ENCODE measurements at regions not wholly inside any gene's neighbourhood (a gene's known extent, or its start where the extent isn't known, plus 50 kb on each side); places are given as distances from the start of the nearest gene placed in this dataset.
"Not testable (repeated sequence)": the region's sequence is repeated elsewhere in the genome, so short reads cannot be mapped to it uniquely, and the experiment has no call there.

DNA sequence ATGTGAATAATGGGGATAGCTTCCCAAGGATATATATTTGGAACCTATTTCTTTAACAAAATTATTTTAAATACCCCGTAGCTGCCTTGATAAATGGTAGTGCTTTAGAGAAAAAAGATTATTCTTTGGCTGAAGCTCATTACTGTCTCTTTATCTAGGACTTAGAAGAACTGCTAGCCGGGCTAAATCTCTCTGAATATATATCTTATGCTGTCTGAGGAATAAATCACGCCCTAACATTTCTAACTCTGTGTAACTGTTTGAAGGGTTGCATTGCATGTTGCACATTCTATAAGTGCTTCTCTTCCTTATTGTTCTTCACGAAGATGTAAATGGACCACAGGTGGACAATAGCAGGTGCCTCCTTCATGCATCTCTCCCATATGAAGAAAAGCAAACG, 585.0 kb upstream of the ZP4 start:
- DNase-seq (ENCODE audit: low read depth in 3 of 3, low spot score in 1 of 3), result no peak

DNA sequence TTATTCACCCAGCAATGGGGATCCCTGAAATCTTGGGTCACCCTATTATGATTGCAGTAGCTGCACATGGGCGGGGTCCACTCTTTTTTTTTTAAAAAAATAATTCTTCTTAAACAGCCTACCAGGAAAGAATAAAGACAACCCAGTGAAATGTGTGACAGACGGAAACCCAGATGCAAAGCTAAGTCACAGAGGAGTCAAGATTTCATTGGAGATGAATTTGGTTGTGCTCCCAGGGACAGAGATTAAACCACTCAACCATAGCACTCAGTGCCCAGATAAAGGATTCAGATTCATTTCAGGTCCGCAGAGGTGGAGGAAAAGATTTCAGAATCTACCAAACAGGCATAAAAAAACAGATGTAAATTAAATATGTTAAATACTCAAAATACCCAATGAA, 583.5 kb upstream of the ZP4 start:
- no peak for DNase-seq (ENCODE audit: low read depth in 3 of 3, low spot score in 1 of 3)

DNA sequence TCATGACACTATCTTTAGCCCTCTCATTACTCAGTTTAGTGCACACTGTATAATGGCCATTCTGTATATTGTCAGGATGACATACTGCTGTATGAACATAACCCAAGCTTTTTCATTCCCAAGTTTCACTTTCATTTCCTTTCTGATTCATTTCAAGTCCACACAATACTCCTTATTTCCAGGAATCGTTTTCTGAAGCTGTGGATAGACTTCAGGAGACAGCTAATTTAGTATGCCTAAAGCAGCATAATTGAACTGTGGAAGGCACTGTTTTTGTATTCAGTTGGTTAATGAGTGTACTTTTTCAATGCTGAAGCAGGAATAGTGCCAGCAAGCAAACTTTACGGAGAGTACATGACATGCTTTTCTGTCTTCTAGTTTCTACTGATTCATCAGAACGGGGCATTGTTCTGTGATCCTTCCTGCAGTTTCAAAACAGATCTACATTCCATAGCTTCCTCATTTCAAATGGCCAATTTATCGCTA, 578.5 kb upstream of the ZP4 start:
- DNase-seq (ENCODE audit: low read depth in 3 of 3, low spot score in 1 of 3), result no peak

DNA sequence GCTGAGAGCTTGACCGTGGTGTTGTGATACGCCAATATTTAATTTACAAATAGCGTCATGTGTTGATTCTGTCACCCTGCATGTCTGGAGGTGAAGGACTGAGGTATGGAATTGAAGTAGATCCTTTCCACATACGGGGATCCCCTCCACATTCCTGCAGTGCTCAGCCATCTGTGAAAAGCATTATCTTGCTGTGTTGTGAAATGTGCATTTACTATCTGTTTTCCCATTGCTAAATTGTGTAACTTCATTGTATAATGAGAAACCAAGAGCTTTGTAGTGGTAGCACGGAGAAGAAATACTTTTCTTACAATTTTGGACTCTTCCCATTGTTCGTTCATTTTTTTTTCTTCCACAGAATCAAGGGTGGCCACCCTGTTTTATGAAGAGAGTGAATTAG, 577.3 kb upstream of the ZP4 start:
- no peak for DNase-seq (ENCODE audit: low read depth in 3 of 3, low spot score in 1 of 3)

DNA sequence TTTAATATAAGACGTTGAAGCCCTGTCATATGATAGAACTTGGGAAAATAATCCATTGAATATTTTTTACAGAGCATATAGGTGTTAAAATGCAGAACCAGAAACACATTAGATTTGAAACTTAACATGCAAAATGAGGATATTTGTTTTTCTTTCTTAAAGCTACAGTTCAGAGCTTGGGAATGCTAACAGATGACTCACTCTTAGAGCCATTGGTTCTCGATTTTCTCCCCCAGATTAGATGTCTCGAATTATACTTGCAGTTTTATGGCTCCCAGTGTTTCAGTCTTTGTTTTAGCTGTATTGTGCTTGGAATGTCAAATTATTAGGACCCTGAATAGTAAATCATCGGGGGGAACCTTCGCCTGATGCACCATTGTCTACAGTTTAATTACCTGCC, 575.7 kb upstream of the ZP4 start:
- no peak for DNase-seq (ENCODE audit: low read depth in 3 of 3, low spot score in 1 of 3)

DNA sequence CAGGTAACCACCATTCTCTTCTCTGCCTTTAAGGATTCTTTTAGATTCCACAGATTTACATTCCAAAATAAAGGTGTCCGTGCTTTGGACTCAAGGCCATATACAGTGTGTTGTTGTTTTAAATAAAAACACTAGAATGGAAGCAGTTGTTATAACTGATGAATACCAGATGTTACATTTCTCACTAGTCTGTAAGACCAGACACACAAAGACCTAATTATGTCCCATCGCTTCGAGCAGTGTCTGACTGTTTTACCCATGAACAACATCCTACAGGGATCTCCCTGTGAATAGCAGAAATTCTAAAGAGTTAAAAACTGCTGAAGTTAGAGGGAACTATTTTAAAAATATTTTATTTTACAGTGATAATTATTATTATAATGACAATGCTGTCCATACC, 574.7 kb upstream of the ZP4 start:
- no peak for DNase-seq (ENCODE audit: low read depth in 3 of 3, low spot score in 1 of 3)

DNA sequence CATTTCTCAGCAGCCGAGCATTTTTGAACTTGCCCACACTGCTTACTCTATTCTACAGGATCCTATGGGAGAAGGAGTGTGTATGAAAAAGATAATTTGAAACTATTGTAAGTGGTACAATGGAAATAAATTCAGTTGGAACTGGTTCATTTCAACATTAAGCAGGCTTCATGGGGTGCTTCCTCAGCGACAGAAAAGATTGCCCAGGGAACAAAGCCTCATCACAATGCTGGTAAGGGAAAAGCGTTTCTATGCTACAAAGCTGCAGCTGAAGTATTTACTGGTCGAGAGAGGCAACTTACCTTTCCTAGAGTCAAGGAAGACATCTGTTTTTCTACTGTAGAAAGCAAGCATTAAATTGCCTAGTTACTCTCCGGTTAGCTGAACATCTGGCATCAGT, 568.2 kb upstream of the ZP4 start:
- DNase-seq (ENCODE audit: low read depth in 3 of 3, low spot score in 1 of 3), result no peak

DNA sequence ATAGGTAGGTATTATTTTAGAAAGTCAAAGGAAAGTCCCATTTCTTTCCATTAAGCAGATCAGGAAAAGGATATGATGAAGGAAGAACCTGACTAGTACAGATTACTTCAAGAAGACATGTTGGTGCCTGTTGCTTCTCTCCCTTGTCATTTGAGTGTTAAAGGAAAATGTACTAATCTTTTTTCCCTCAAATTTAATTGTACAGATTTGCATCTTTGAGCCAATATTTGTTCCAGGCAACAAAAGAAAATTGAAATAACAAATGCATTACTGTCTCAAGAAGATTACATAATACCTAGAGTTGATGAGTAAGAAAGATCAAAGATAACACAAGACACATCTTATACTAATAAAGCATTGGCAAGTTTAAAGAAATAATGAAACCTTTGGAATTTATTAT, 566.9 kb upstream of the ZP4 start:
- DNase-seq (ENCODE audit: low read depth in 3 of 3, low spot score in 1 of 3), result no peak

DNA sequence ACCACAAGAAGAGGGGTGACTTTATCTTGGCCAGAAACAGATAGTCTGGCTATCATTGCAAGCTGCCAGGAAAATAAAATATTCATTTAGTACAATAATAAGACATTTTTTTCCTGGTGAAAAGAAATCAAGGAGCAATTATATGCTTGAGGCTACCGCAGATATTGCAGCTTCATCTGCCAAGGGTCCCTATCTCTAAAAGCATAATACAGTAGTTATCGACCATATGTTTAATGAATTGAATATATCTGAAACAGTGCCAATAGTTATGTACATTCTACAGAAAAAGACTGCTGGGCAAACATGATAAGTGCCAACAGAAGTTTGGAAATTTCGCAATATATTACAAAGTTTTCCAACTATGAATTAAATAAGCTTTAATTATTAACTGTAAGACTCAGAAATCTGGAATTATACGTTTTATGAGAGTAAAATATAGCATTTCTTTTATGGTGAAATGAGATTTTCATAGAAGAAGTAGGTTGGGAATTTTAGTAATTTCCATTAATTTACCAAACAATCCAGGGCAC, 561.1 kb upstream of the ZP4 start:
- DNase-seq (ENCODE audit: low read depth in 3 of 3, low spot score in 1 of 3), result no peak

DNA sequence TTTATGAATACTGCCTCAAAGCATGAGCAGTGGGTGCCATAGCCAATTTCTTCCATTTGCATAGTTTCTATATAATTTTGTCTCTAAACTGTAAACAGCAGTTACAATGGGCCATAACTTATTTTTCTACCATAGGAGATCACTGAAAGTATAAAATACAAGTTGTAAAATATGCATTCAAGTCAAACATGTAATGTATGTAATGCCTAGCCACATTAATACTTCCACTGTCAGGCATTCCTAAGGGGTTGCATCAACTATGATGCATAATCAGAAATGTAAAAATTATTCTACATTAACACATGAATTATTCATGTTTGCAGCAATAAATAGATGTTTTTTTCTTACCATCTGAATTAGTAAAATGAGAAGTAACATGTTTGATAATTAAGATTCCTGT, 560.3 kb upstream of the ZP4 start:
- DNase-seq (ENCODE audit: low read depth in 3 of 3, low spot score in 1 of 3), result no peak

DNA sequence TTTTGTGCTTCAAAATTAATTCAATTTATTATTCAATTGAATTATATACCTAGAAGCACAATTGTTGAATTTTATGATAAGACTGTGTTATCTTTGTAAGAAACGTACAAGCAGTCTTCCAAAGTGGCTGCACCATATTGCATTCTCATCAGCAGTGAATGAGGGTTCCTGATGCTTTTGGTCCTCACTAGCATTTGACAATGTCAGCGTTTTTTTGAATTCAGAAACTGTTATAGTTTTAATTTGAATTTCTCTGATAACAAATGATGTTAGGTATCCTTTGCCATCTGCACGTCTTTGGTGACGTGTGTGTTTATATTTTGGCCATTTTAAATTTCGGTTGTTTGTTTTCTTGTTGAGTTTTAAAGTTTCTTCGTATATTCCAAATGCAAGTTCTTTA, 553.0 kb upstream of the ZP4 start:
- no peak for DNase-seq (ENCODE audit: low read depth in 3 of 3, low spot score in 1 of 3)

DNA sequence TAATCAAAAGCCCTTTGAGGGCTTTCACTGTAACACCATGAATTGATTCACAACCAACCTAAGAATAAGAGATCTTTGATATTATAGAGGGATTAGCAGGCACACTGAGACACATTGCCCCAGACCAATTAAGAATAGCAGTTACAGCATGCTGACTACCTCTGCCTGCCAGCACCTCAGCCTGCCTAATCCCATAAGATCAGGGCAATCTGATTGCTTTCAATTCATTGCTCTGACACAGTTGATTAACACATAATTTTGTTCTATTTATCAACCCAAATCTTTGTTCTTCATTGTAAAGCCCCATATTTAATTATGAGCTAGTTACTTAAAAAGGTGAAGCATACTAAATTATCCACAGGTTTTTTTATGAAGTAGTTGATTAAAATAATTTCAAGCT, 548.8 kb upstream of the ZP4 start:
- no peak for DNase-seq (ENCODE audit: low read depth in 3 of 3, low spot score in 1 of 3)

DNA sequence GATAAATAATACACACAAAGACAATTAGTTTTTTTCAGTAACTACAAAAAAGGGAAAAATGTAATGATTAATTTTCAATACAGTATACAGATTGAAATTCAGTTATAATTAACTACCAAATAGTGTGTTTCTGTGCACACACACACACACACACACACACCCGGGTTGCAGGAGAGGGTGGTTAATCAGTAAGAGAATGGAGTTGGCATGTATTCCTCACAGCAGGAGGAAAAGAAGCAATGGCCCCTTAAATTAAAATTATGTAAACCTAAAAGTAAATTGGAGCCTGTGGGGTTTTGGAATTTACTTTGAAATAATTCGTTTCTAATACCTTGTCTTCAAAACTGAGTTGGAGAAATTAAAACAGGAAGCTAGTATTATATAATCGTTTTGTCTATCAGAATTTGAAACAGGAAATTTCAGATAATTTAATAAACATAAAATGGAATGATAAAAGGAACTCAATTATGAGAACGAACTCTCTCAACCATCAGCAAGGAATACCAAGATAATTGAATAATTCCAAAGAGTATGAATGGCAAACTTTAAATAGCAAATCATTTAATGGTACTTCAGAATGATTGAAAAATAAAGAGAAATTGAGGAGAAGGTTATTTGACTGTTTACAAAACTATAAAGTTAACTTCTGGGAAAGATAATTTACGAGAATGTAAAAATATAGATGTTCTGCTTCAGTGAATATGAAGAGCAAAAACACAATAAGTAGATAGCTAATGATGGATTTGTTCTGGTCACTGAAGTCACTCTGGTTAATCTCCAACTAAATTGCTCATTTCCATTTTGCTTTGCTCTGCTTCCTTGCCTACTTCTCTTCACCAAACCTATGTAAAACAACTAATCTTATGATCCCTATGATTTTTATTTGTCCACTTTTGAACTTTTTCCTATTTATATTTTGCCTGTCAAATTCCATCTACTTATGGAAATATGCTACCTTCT, 547.9 kb upstream of the ZP4 start:
- DNase-seq (ENCODE audit: low read depth in 3 of 3, low spot score in 1 of 3), result no peak

DNA sequence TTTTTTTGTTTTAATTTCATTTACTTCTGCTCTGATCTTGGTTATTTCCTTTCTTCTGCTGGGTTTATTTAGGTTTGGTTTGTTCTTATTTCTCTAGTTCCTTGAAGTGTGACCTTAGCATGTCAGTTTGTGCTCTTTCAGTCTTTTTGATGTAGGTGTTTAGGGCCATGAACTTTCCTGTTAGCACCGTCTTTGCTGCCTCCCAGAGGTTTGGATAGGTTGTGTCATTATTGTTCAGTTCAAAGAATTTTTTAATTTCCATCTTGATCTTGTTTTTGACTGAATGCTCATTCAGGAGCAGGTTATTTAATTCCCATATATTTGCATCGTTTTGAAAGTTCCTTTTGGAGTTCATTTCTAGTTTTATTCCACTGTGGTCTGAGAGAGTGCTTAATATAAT, 539.0 kb upstream of the ZP4 start:
- not testable (repeated sequence) for DNase-seq (ENCODE audit: low read depth in 3 of 3, low spot score in 1 of 3)

DNA sequence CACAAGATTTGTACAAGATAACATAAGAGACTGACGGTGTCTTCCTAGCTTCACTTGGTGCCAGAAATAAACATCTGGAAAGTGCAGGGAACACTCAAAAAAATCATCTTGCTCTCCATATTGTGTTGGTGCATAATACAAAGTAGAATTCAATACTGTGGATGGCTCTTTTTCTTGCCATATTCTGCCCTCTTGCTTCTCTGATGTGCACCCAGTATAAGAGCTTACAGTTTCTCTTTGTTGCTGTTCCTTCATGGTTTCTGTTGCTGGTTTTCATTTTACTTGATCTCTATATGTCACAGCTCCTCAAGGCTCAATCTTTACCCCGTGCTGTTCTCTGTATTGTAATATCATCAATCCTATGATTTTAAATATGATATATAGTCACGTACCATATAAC, 528.5 kb upstream of the ZP4 start:
- no peak for DNase-seq (ENCODE audit: low read depth in 3 of 3, low spot score in 1 of 3)

DNA sequence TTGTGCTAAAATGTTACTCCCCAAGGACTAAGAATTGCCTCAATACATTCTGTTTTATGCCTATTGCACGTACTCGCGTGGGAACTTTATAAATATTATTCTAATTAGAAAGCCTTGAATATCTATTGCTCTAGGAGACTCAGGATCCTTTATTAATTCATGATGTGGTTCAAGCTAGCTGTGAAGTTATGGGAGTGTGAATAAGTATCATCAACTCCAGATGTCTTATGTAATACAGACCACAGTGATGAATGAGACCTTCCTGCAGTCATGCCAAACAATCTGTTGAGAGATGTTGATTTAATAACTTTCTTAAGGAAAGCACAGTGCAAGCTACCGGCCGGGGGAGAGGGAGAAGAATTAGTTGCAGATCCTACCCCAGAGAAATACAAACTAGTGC, 519.2 kb upstream of the ZP4 start:
- DNase-seq (ENCODE audit: low read depth in 3 of 3, low spot score in 1 of 3), result no peak

DNA sequence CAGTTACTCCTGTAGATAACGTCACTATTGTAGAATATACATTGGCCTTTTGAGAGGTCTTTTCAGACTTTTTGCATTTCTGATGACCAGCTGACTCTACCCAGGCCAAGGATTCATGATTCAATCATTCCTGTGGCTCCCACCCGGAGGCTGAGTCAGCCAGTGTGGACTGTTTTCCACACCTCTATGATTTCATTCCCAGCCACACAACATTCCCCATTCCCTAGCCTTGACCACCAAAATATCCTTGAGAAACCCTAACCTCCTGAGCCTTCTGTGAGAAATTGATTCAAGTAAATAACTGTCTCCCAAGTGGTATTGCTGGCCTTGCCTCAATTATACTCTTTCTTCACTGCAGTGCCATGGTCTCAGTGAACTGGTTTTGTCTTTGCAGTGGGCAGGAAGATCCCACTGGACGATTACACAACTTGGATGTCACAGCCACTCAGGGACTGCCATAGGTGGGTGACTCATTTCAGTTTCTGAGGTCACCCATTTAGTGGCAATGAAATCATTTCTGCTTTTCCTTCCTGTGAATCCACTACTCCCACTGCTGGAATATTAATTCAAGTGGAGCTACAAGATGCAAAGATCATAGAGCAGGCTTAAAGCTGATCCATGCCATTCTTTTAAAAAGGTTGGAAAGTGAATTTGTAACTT, 518.6 kb upstream of the ZP4 start:
- no peak for DNase-seq (ENCODE audit: low read depth in 3 of 3, low spot score in 1 of 3)

DNA sequence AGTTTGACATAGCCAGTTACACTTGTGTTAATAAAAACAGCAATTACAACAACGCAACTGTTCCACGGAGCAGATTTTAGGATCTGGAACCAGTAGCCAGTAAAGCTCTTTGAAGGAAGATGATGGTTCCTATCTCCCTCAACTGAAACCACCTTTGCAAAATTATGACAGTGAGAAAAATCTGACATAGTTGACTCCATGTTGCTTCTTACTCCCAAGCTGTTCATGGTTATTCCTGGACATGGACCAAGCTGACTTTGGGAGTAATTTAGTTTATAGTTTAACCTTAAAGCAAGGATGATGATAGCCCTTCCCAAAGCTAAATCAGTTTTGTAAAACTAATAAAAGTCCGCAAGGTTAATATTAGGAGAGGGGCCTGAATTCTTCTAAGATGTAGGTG, 518.0 kb upstream of the ZP4 start:
- DNase-seq (ENCODE audit: low read depth in 3 of 3, low spot score in 1 of 3), result no peak

DNA sequence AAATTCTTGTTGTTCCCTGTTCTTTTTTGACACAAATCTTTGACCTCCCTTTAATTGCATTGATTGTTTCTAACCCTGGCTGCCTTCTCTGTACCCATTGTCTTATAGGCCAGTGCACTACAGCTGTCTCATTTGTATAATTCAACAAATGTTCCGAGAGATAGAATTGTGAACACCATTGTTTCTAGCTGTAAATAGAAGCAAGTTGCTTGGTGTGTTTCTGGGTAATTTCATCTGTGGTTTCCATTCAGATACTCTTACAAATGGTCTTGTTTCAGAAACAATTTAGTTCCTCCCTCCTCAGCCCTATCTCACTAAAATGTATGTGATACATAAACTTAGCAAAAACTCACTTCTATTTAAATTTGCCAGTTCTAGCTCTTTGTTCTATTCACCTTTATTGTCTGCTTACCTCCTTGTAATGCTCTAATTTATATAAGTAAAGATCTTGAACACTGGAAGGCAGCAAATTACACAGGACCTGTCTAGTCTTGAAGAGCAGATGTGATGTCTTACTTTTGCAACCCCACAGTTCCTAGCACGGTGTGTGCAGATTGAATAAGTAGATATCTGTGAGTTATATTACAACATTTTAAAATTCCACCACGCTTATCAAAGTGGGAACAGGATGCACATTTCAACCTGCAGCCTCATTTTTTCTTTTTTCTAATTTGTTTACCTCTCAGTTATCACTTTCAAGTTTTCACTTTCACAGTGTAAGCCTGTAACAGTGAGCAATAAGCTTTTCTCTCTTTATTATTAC, 515.6 kb upstream of the ZP4 start:
- no peak for DNase-seq (ENCODE audit: low read depth in 3 of 3, low spot score in 1 of 3)

DNA sequence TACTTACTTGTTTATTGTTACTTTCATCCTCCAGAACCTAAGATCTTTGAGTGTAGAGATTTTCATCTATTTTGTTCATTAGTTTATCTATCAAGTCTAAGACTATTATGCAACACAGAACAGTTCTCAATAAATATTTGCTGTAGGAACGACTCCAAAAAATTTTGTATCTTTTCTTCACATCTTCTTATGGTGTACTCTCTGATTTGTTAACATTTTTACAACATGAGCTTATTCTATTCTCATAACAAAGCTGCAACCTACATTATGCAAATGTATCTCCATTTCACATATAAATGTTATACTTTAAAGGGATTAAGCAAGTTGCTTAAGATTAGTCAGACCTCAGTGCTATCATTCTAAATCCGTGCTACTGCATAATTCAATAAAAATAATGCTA, 514.2 kb upstream of the ZP4 start:
- DNase-seq (ENCODE audit: low read depth in 3 of 3, low spot score in 1 of 3), result no peak

DNA sequence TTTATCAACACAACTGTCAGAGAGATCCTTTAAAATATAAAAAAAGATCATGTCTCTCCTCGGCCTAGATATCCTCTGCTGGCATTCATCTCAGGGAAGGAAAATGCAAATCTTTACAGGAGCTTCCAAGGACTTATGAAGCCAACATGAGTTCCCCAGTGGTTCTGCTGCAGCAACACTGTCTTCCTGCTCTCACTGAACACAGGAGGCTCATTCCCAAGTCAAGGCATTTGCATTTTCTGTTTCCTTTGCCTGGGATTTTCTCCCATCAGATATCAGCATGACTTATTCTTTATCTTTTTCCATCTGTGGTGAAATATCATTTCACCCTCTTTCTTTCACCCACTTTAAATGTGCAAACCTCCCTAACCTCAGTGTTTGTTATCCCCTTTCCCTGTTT, 513.8 kb upstream of the ZP4 start:
- no peak for DNase-seq (ENCODE audit: low read depth in 3 of 3, low spot score in 1 of 3)

DNA sequence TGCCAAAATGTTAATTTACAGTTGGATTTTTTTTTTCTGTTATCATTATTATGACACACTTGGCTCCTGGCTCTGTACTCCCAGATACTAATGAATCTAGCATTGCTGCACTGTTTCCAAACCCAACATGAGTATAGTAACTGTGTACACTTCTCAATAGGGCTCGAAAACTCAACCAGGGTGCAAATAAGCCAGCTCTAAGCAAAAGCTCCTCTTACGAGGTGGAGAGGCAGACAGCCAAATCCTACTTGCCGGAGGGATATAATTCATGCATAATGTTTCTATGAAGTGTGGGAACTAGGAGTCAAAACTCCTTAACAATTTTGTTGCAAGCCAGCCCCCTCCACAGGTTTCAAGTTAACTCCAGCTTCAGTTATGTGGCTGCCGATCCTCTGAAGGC, 510.4 kb upstream of the ZP4 start:
- no peak for DNase-seq (ENCODE audit: low read depth in 3 of 3, low spot score in 1 of 3)

All from stimulated activated CD4-positive, alpha-beta T cell treated with anti-CD3 and anti-CD28 coated beads, TNF-alpha, amount 100 ng/mL, for 1 hour (primary cell).